ENCODE measurements at regions not wholly inside any gene's neighbourhood (a gene's known extent, or its start where the extent isn't known, plus 50 kb on each side); places are given as distances from the start of the nearest gene placed in this dataset.

GRCh38 chr4:122278976-122279375, 99.8 kb upstream of the ADAD1 start:
- TF ChIP-seq CTCF (IDR thresholded peaks at IDR 0.05) = no peak
- no peak for TF ChIP-seq POLR2A (IDR thresholded peaks at IDR 0.05)

Data from body of pancreas (tissue), 4 donors.